Fibroblast of skin of abdomen (primary cell): ENCODE measurements at regions not wholly inside any gene's neighbourhood (a gene's known extent, or its start where the extent isn't known, plus 50 kb on each side); places are given as distances from the start of the nearest gene placed in this dataset.
"Not testable (repeated sequence)": the region's sequence is repeated elsewhere in the genome, so short reads cannot be mapped to it uniquely, and the experiment has no call there.

Experiments
- DNase-seq: peaks from one replicate; pipeline ENCODE4 v3.0.0-alpha.2; 2013

DNA sequence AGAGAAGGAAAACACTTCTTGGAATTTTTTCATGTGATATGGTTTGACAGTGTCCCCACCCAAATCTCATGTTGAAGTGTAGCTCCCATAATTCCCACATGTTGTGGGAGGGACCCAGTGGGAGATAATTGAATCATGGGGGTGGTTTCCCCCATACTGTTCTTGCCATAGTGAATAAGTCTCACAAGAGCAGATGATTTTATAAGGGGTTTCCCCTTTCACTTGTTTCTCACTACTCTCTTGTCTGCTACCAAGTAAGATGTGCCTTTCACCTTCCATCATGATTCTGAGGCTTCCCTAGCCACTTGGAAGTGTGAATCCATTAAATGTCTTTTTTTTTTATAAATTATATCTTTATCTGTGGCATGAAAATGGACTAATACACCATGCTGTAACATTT is 250.7 kb downstream of the LPIN1 start:
- DNase-seq, result no peak

DNA sequence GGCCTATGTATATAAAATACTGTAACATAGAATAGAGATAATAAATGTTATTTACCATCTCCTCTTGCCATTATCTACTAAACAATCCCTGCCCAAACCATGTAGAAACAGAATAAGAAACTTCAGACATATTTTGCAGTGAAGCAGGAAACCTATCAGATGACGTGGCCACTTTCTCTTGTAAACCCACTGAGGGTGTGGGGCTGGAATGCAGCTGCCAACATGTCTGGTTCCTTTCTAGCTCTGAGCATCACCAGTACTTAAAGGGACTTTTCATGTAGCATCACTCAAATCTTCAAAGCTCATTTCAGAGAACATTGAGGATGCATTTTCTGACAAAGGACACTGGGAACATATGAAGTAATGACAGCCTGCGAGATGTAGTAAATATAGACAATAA is 251.8 kb downstream of the LPIN1 start:
- peak; percentile 73 for DNase-seq

DNA sequence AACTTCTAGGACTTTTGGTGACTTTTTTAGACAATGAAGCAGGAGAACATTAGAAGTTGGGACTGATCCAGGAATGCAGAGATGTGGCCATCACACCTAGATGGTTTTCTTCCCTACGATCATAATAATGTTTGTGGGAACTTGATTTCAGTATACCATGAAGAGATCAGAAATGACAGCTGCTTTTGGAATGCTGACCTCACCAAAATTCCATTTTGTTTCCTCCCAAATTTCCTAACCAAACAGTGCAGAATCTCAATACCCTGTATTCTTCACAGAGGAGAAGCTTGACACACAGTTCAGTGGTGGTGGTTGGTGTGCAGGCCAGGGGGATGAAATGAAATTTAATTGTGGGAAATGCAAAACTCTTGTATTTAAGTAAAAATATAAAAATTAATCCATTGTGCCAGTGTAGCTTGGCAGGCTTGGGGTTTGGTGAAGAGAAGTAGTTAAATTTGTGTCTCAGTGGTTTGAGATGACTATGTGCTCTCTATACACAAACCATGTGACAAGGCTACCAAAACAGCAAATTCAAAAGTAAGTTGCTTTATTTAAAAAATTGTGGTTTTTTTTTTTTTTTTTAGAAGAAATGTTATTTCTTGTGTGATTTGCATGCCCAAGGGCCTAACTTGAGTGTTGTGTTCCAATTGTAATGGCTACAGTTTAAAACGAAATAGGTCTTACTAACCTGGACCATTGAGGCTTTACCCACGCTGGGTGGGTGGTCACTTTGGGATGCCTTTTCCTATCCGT is 252.4 kb downstream of the LPIN1 start:
- DNase-seq, result peak; percentile 68

DNA sequence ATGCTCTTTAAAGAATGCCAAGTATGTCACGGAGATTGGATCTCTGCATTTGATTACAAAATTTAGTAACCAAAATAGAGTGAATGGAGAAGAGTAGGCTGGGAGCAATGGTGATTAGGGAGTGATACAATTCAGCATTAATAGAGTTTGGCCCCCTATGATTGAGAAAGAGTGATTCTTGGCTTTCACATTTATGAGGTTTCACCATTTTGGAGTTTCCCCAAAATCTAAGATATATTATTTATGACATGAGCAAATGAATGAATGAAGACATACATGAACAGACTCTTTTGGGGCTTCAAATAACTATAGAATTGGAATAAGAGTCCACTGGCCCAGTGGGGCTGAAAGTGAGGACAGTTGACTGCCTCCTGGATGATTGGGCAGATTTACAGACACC is 255.2 kb downstream of the LPIN1 start:
- no peak for DNase-seq

DNA sequence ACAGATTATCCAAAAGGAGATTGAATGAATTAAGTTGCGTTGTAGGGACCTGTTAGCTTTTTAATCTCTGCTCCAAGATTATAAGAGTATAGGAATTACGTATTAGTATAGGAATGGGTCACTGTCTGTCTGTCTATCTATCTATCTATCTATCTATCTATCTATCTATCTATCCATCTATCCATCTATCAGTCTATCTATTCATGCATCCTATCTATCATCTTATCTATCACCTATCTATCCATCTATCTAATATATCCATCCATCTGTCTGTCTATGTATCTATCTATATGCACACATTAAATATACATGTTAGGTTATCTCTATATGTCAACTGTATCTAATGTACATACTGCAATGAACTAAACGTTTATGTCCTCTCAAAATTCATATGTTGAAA is 255.8 kb downstream of the LPIN1 start:
- DNase-seq, result no peak

DNA sequence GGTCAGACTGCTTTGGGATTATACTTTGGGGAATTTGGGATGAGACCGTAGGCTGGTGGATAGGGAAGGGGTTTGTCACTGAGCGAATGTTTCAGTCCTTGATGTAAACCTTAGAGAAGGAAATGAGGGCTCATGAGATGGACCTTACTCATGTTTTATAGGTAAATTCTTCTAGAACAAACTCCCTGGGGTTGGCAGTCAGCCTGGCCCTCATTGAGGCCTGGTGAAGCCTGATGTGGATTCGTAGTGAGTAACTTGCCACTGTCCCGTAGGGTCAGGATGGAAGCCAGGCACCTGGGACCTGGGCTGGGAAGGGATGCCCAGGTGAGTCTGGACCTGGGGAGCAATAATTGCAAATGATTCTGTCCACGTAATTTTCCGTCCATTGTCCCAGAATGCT is 258.3 kb downstream of the LPIN1 start:
- DNase-seq, result no peak

DNA sequence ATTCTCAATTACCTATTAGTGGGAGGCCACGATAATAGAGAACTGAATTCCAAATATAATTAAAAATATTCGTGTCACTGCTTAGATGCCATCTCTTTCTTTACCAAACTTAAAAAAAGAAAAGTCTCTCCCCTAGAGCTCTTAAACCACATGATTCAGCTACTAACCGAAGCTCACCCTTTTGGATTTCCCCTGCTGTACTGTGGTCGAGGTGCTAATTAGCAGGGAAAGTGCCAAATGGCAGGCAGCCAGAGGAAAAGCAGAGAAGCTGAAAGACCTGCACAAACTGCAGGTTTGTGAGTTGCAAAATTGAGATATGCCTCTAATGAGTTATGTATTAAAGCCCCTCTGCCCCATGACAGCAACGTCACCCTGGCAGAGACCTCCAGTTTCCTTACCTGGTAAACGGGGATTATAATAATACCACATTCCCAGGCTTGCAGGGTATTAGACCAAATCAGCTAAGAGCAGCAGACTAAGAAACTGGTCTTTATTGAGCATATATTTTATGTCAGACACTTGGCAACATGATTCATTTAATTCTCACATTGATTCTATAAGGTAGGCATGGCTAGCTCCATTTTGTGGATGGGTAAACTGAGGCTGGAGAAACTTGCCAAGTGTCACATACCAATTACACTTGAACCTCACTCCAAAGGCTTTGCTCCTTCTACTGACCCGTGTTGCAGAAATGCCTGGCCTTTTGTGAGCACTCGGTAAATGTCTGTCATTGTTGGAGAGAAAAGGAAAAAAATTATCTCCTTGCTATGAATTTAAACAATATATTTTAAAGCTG is 259.7 kb downstream of the LPIN1 start:
- peak; percentile 84 for DNase-seq

DNA sequence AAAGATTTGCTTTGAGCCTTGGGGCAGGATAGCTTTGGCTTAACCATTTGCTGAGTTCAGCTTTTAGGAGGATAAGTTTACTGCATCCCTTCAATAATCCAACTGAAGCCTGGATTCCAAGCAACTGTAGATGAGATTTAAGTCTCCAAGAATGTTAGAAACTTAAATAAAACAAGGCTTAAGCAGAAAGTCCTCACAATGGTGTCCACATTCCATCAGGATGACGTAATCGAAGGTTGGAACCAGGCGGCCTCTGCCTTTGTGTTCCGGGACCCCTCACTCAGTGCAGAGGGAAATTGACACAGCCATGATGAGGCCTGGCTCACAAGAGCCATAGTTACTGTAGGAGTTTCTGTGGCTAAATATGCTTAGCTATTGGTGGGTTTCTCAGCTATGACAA is 260.4 kb downstream of the LPIN1 start:
- peak; percentile 61 for DNase-seq

DNA sequence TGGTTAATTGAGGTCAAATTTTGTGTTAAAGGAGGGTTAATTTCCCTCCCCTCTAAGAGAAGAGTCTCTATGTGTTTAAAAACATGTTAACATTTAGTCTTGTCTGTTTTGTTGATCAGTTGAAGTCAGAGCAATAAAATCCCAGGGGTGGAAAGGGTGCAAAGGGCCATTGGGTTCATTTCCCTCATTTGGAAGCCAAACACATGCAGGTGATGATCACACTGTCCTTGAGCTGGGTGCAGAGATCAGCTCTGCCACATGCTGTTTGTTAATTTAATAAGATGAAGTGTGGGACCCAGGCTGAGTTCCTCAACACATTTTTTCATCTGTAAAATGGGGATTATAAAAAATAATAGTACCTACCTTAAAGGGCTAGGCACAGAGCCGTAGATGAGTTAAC is 260.9 kb downstream of the LPIN1 start:
- DNase-seq, result no peak

DNA sequence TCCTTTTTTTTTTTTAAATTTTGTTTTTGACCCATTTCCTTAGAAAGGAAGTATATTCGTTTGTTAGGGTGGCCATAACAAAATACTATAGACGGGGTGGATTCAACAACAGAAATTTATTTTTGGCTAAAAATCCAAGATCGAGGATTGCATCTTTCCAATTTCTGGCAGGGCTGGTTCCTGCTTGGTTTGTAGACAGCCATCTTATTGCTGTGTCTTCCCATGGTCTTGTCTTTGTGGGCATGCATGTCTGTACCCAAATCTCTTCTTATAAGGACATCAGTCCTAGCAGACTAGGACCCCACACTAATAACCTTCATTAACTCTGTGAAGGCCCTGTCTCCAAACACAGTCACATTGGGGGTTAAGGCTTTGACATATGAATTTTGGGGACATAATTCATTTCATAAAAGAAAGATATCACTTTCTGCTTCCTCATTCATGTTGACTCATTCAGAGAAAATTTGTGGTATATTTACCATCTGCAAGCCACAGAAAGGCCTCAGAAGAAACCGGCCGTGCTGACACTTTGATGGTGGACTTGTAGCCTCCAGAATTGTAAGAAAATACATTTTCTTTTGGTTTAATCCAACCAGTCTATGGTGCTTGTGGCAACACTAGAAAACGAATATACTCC is 262.1 kb downstream of the LPIN1 start:
- DNase-seq, result peak; percentile 53

DNA sequence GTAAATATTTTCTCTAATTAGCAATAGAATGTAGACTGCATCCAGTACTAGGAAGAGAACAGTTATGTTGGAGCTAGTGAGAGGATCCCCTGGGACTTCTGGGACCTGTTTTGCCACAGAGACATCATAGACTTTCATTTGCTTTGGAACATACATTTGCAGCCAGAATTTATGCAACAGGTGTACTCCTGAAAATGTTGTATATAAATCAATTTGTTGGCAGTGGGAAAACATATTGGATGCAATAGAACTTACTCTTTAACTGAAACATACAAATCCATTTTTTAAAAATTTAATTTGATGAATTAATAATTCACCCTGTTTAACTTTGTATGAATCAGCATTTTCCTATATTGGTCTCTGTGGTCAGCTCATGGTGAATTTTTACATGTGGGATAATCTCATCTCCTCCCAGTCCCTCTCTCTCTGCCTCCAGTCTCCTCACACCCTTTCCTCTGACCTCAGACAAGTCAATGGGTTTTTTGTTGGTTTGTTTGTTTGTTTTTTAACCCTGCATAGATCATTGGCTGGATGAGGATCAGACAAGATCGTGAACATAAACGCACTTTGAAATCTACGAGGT is 263.0 kb downstream of the LPIN1 start:
- no peak for DNase-seq

DNA sequence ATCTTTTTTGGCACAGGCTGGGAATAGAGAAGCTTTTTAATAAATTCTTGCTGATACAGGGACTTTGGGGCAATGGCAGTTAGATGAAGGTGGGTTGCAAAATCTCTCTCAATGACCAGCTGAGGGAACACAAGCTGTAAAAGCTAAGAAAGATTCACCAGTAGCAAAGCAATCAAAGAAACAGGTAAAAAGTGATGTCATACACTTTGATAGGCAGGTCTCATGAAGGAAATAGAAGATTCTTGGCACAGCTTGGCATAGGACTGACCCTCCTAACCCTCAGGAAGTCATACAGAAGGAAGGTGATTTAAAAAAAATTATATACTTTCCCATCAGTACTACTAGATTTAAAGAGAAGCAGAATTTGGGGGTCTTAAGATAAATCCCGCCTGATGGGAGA is 263.6 kb downstream of the LPIN1 start:
- no peak for DNase-seq

DNA sequence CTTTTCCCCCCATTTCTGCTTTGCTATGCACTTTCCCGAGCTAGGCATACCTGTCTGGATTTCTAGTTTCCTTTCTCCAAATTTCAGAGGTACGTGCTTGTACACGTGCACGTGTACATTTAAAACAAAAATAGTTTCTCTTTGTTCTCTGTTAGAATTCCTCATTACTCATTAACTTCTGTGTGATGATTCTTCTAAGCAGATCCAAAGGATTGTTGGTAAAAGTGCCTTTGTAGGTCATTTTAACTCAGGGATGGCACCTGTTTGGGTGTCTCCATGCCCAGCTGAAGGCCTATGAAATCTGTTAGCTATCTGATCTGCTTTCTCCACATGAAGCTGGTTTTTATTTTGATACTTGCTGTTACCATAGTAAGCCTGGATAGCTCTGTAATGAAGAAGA is 264.3 kb downstream of the LPIN1 start:
- DNase-seq, result no peak

DNA sequence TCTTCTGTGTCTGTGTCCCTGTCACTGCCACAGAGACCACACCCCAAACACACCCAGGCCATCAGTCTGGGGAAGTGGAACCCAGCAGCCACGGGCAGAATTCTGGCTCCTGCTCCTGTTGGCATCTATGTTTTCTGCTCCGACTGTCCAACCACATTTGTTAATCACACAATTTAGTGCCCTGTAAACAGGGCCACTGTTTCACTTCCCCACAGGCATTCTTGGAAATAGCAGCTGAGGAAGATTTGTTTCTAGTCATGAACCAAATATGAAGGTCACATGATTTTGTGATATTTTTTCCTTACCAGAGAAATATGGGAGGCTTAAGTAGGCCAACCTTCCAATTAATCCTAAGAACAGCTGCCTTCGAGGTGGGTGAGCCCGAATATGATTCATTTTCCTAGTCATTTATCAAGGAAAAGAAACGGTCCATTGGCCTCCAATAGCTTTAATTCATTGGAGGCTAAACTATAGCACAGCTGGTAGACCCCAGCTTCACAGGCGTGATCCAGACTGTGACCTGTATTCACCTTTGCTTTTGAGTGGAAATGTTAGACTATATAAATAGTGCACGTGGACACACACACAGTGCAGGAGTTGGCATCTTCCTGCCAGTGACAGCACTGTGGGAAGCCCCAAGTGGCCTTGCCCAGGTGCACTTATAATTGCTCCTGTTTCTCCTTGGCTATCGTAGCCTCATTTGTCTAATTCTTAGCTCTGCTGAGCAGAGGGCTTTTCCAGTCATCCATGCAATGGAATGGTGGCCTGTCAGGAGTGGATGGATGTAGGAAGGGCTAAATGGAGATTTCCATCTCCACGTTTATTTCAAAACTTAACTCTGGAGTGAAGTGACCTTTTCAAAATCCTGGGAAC is 267.9 kb downstream of the LPIN1 start:
- peak; percentile 70 for DNase-seq

DNA sequence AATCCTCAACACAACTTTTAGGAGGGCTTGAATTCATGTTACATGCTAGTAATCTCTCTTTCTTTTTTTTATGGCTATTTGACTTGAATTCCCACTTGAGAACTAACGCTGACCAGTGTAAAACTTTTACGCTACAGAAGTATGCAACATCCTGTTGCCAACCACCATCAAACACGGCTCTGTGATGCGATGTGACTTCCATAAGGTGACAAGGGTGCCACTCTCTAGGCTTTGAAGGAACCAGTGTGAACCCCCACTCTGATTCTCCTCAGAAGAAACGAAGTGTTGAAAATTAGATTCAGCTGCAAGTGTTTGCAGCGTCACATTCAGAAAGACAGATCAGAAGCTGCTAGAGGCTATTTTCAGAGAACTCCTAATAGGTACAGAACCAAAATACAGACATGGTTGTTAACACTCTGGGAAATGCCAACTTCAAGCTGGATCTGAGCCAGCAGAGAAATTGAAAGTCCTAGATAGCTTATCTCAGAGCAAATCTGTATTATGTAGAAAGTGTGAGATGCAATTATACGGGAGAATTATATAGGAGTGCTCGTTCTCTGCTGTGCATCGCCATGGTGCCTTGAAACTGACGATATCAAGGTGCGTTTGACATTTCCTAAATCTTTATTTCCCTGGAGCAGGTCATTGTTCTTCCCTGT is 271.2 kb downstream of the LPIN1 start:
- DNase-seq, result no peak

DNA sequence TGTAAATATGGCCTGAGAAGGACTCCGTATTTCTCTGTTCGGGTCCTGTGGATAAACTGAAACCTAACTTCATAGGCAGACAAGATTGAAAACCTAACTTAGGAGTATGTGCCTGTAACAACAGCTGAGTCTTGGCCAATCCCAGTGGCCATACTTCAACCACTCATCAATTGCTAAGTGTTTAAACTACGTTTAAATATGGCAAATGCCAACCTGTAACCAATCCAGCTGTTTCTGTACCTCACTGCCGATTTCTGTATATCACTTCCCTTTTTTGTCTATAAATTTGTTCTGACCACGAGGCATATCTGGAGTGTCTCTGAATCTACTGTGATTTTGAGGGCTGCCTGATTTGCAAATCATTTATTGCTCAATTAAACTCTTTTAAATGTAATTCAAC is 272.3 kb downstream of the LPIN1 start:
- not testable (repeated sequence) for DNase-seq

DNA sequence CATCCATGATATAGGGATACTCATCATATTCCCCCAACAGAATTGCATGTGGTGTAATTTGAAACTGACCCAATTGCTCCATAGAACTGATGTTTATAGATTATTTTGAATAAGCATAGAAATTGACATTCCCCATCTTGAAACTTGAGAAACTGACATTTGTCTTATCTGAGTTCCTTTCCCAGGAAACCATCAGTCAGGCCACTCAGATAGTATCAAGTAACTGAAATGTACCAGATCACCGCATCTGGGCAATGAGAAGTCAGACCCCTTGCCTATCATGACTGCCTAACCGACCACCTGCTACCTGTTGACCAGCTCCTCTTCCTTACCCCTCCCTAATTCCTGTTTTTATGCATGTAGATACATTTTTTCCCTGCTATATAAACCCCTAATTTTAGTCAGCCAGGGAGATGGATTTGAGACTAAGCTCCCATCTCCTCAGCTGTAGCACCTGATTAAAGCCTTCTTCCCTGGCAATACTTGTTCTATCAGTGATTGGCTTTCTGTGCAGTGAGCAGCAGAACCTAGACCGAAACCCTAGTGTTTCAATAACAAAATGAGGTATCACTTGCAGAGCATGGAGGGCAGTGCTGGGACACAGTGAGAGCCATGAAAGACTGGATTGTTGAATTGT is 274.5 kb downstream of the LPIN1 start:
- no peak for DNase-seq

DNA sequence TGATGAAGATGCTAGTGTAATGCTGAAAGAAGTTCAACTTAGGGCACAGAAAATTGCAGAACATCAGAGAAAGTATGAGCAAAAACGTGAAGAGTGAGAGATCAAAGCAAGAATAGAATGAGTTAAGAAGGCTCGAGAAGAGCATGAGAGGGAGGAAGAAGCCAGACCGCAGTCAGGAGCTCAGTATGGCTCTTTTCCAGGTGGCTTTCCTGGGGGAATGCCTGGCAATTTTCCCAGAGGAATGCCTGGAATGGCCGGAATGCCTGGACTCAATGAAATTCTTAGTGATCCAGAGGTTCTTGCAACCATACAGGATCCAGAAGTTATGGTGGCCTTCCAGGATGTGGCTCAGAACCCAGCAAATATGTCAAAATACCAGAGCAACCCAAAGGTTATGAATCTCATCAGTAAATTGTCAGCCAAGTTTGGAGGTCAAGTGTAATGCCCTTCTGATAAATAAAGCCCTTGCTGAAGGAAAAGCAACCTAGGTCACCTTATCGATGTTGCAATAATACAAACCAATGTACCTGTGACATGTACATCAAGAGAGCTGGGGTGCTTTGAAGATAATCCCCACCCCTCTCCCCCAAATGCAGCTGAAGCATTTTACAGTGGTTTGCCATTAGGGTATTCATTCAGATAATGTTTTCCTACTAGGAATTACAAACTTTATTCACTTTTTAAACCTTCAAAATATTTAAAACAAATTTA is 277.9 kb downstream of the LPIN1 start:
- DNase-seq, result peak; percentile 93

DNA sequence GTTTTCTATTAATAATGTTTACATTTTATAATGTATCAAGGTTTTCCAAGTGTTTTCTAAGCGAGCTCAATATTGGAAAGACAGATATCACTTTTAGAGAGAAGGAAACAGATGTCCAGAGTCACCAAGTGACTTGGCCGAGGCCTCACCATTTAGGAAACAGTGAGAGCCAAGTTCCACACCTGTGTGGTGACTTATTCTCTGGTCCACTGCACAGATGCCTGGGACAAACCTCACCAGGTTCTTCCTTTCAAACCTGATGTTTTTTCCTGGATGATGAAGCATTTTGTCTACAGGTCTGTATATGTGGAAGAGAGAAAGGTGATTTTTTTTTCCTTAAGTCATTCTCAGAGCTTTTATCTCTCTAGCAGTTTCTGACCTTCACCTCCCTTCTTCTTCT is 280.7 kb downstream of the LPIN1 start:
- DNase-seq, result no peak

DNA sequence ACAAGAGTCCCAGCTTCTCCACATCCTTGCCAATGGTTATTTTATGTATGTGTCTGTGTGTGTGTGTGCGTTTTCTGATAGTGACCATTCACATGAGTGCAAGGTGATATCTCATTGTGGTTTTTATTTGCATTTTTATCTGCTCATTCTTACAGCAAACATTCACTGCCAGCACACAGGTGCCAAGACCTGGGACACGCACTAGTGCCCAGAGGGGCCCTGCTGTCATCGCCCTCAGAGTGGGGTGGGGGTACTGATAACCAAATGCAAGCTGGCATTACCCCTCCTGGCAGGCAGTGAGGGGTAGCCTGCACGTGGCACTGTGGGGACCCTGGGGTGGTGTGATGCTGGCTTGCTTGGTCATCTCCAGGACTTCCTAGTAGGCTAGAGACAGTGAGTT is 285.4 kb downstream of the LPIN1 start:
- DNase-seq, result no peak

DNA sequence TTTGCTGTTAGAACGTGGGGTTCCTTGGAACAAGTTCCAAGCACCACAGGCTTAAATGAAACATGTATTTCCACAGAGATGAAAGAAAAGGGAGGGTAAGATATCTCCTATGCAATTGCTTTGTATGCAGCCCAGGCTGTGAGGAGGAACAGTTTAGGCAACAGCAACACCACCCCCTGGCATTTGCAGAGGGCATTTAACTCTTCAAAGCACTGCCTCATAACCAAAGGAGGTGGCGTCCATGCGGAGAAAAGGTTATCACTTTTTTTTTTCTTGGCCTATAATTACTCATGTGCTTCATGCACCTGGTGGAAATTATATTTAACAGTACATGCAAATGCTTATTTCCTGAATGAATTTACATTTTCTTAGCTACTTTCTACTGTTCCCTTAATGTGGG is 286.0 kb downstream of the LPIN1 start:
- DNase-seq, result no peak
